Thoracic aorta (tissue), 2 donors: ENCODE measurements at regions not wholly inside any gene's neighbourhood (a gene's known extent, or its start where the extent isn't known, plus 50 kb on each side); places are given as distances from the start of the nearest gene placed in this dataset.

Experiments used
- ATAC-seq: fragments of 150-250 bp; one replicate; pipeline ENCODE4 v1.8.0; 2017; ENCODE audit warnings: low read depth; ENCODE audit not compliant: insufficient number of reproducible peaks, low FRiP score
- DNase-seq: peaks from one replicate; pipeline ENCODE4 v3.0.0-alpha.2; 2020; ENCODE audit warnings: low spot score
- H3K27ac ChIP-seq, 2 donors: fragments of 200-600 bp; sonication (generic); 1 replicate in 1 of 2; 2 replicates in 1 of 2; pipeline ENCODE4 v1.5.1; 2016; ENCODE audit warnings: mild to moderate bottlenecking in 2 of 2, moderate library complexity in 2 of 2
- H3K27me3 ChIP-seq: fragments of 200-600 bp; sonication (generic); replicated peaks from 2 replicates; pipeline ENCODE4 v1.6.0; 2016; ENCODE audit warnings: mild to moderate bottlenecking; ENCODE audit not compliant: insufficient read depth
- H3K36me3 ChIP-seq: fragments of 200-600 bp; sonication (generic); one replicate; pipeline ENCODE4 v1.5.1; 2016
- H3K4me1 ChIP-seq, 2 donors: fragments of 200-600 bp; sonication (generic); 1 replicate in 1 of 2; 2 replicates in 1 of 2; pipeline versions ENCODE4 v1.5.1 to v1.6.0; 2016; ENCODE audit warnings: low read depth in 2 of 2, mild to moderate bottlenecking in 1 of 2; ENCODE audit not compliant: control insufficient read depth in 1 of 2
- H3K4me3 ChIP-seq: fragments of 200-600 bp; sonication (generic); 2 replicates; pipeline ENCODE4 v1.5.1; 2016; ENCODE audit warnings: mild to moderate bottlenecking
- H3K9me3 ChIP-seq: fragments of 200-600 bp; sonication (generic); 2 replicates; pipeline ENCODE4 v1.5.1; 2016
- TF ChIP-seq, protein P1 (sequence below): fragments of 200-600 bp; sonication (generic); IDR thresholded peaks from one replicate; pipeline ENCODE4 v1.5.1; 2019; ENCODE audit warnings: antibody characterized with exemption

DNA sequence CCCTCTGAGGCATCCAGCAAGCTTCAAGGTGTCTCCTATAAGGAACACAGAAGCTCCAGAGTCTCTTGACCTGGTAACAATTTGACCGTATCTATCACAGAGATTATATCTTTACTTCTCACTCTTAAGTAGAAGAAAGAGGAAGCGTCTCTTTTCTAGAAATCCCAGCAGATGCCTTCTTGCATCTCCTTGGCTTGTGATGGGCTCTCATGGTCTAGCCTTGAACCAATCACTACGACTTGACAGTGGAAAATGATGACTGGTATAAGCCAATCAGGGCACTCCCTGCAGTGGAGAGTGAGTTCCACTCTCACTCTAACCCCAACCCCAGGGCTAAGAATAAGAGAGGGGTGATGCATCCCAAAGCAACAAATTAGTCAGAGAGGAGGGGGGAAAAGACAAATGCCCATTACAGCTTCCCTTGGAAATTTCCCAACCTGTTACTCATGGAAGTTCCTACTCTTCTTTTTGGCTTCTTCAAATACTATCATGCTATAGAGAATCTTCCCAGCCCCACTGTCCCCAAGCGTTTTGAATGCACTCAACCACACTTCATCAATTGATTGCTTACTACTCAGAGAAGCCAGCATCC, 293.5 kb downstream of the MN1 start:
- no peaks in the 10 kb centered on the region for H3K9me3 ChIP-seq
- H3K27me3 ChIP-seq: no peaks in the 10 kb centered on the region
- no peak overlapping the region for H3K4me3 ChIP-seq
- H3K36me3 ChIP-seq: no peaks in the 10 kb centered on the region
- no peak overlapping the region for H3K27ac ChIP-seq
- TF ChIP-seq, protein P1, sequence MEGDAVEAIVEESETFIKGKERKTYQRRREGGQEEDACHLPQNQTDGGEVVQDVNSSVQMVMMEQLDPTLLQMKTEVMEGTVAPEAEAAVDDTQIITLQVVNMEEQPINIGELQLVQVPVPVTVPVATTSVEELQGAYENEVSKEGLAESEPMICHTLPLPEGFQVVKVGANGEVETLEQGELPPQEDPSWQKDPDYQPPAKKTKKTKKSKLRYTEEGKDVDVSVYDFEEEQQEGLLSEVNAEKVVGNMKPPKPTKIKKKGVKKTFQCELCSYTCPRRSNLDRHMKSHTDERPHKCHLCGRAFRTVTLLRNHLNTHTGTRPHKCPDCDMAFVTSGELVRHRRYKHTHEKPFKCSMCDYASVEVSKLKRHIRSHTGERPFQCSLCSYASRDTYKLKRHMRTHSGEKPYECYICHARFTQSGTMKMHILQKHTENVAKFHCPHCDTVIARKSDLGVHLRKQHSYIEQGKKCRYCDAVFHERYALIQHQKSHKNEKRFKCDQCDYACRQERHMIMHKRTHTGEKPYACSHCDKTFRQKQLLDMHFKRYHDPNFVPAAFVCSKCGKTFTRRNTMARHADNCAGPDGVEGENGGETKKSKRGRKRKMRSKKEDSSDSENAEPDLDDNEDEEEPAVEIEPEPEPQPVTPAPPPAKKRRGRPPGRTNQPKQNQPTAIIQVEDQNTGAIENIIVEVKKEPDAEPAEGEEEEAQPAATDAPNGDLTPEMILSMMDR: no peak
- ATAC-seq (no peak), DNase-seq (no peak)
- H3K4me1 ChIP-seq: peaks cover 15 to 62% of the 10 kb centered on the region in 2 donors

DNA sequence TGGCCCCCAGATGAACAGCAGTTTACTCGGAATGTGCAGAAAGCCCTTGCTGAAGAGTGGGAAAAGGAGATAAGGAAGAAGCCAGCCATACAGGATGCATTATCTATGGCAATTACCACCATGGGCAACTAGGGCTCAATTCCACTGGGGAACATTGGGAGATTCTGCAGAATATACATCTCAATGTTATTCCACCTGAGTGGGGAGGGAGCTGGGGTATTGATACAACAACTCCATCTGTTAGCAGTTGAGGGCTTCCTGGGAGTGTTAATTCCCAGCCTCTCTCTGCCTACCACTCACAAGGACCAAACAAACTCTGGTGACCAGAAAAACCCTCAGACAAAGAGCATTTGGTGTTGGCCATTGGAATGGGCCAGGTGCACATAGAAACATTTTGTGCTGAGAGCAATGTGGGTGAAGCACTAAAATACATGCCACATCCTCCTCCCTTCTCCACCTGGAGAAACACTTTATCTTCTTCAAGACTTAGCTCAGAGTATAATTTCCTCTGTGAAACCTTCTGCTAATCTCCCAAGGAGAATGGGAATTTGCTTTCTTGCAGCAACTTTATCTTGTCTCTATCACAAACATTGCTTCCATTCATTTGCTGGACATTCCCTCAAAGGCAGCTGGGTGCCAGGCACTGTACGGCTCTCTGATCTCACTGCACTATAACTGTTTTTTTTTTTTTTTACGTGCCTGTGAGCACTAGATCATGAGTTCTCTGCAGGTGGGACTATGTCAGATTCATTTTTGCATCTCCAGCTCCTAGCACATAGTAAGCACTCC, 292.2 kb downstream of the MN1 start:
- DNase-seq (no peak), ATAC-seq (no peak)
- Histone ChIP-seq H3K4me3 (no peak overlapping the region), H3K9me3 (no peaks in the 10 kb centered on the region), H3K27ac (no peak overlapping the region), H3K4me1 (peaks cover 15 to 64% of the 10 kb centered on the region in 2 donors), H3K27me3 (no peaks in the 10 kb centered on the region), H3K36me3 (no peaks in the 10 kb centered on the region)
- TF ChIP-seq, protein P1: no peak

- no peak overlapping the region for H3K27ac ChIP-seq
- H3K36me3 ChIP-seq: no peaks in the 10 kb centered on the region
- no peak overlapping the region for H3K4me3 ChIP-seq
- peaks cover 17 to 69% of the 10 kb centered on the region in 2 donors for H3K4me1 ChIP-seq
- no peaks in the 10 kb centered on the region for H3K9me3 ChIP-seq
- DNase-seq: no peak
- no peak for ATAC-seq
- TF ChIP-seq, protein P1: no peak
- no peaks in the 10 kb centered on the region for H3K27me3 ChIP-seq
These were observed 291.5 kb downstream of the MN1 start for GRCh38 chr22:27510024-27510423.

DNA sequence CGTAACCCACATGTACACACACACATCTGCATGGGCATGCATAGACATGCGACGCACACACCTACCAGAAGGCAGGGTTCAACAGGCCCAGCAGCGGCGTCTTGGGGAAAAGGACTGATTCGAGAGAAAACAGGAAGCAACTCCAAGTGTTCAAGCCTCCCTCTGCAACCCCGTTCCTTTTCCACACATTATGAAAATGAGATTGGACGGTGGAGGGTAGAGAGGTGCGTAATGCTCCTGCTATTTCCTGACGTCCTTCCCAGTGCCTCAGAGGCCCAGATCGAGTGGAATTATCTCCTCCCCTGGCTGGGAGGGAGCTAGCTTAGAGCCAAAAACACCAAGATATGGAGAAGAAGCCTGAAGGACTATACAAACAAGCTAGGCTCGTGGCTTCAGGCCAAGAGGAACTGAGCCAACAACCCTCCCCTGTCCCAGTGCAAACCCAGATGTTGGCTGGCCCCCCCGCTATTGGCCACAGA, 289.2 kb downstream of the MN1 start:
- peak overlapping the region; percentile 67 to 76 for H3K27ac ChIP-seq
- peak; percentile 61 for DNase-seq
- no peaks in the 10 kb centered on the region for H3K9me3 ChIP-seq
- no peaks in the 10 kb centered on the region for H3K27me3 ChIP-seq
- peaks cover 13 to 68% of the 10 kb centered on the region in 2 donors for H3K4me1 ChIP-seq
- peak; percentile 69 for ATAC-seq
- TF ChIP-seq, protein P1: no peak
- H3K4me3 ChIP-seq: no peak overlapping the region
- no peaks in the 10 kb centered on the region for H3K36me3 ChIP-seq

GRCh38 chr22:27513021-27513420, 288.5 kb downstream of the MN1 start:
- no peaks in the 10 kb centered on the region for H3K36me3 ChIP-seq
- no peaks in the 10 kb centered on the region for H3K27me3 ChIP-seq
- TF ChIP-seq, protein P1: no peak
- peak overlapping the region; percentile 67 to 76 for H3K27ac ChIP-seq
- ATAC-seq (no peak), DNase-seq (no peak)
- H3K4me1 ChIP-seq: peaks cover 12 to 67% of the 10 kb centered on the region in 2 donors
- H3K9me3 ChIP-seq: no peaks in the 10 kb centered on the region
- H3K4me3 ChIP-seq: no peak overlapping the region
